SH-SY5Y (cell line): ENCODE measurements at regions not wholly inside any gene's neighbourhood (a gene's known extent, or its start where the extent isn't known, plus 50 kb on each side); places are given as distances from the start of the nearest gene placed in this dataset.

Experiments
- GATA2 ChIP-seq: IDR thresholded peaks from 2 replicates; pipeline ENCODE4 v1.6.1; 2011; ENCODE audit warnings: mild to moderate bottlenecking, low read depth, low read length
- GATA3 ChIP-seq: IDR thresholded peaks from 2 replicates; pipeline ENCODE4 v1.6.1; 2011; ENCODE audit warnings: low read depth, mild to moderate bottlenecking, low read length, moderate library complexity

GRCh38 chr10:28798428-28798955 is 121.2 kb downstream of the BAMBI start:
- TF ChIP-seq GATA3, result no peak

GRCh38 chr10:28798964-28799363 is 121.6 kb downstream of the BAMBI start:
- TF ChIP-seq GATA2 (no peak), GATA3 (no peak)

GRCh38 chr10:28800144-28800543 is 122.8 kb downstream of the BAMBI start:
- no peak for TF ChIP-seq GATA2
- no peak for TF ChIP-seq GATA3

- TF ChIP-seq GATA3 (no peak), GATA2 (no peak)
Measured at GRCh38 chr10:28801247-28801646, 123.9 kb downstream of the BAMBI start.

GRCh38 chr10:28801869-28802268 is 124.5 kb downstream of the BAMBI start:
- no peak for TF ChIP-seq GATA2
- no peak for TF ChIP-seq GATA3

GRCh38 chr10:28805390-28805789 is 128.1 kb downstream of the BAMBI start:
- TF ChIP-seq GATA3 (no peak), GATA2 (no peak)

GRCh38 chr10:28806488-28806941 is 129.2 kb downstream of the BAMBI start:
- TF ChIP-seq GATA2 (no peak), GATA3 (no peak)

- TF ChIP-seq GATA2 (peak; percentile 61; the same call in 1 of the 2 replicates), GATA3 (no peak; the same call in 1 of the 2 replicates)
Measured at GRCh38 chr10:28806951-28807759, 129.8 kb downstream of the BAMBI start.

GRCh38 chr10:28807760-28808613 is 130.7 kb downstream of the BAMBI start:
- TF ChIP-seq GATA3, result no peak; the same call in 1 of the 2 replicates
- TF ChIP-seq GATA2, result peak; percentile 46

- TF ChIP-seq GATA3 (no peak), GATA2 (no peak)
Measured at GRCh38 chr10:28808693-28809092, 131.4 kb downstream of the BAMBI start.

GRCh38 chr10:28810057-28810870 is 132.9 kb downstream of the BAMBI start:
- no peak for TF ChIP-seq GATA3
- TF ChIP-seq GATA2, result no peak

- no peak for TF ChIP-seq GATA3
- no peak for TF ChIP-seq GATA2
Measured at GRCh38 chr10:28811639-28812349, 134.5 kb downstream of the BAMBI start.

- TF ChIP-seq GATA2 (no peak), GATA3 (no peak)
Measured at GRCh38 chr10:28812384-28813372, 135.4 kb downstream of the BAMBI start.

GRCh38 chr10:28815681-28816080 is 138.4 kb downstream of the BAMBI start:
- TF ChIP-seq GATA3, result no peak
- TF ChIP-seq GATA2, result no peak
